ENCODE measurements at regions not wholly inside any gene's neighbourhood (a gene's known extent, or its start where the extent isn't known, plus 50 kb on each side); places are given as distances from the start of the nearest gene placed in this dataset.

DNA sequence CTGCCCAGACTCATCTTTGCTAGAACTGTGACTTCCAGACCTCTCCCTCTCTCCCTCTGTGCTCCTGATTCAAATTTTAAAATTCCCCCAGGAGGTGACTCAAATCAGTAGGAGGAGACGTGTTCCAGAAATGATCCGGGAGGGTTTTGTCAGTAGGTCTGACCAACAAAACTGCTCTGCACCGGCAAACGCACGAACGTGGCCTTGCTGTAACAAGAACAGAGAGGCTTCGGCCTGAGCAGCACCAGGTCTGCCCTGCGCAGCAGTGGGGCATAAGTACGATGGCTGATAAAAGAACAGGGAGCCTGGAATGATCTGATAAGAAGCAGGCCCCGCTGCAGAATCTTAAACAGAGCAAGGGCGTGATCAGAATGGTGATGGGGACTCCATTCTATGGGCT, 152.7 kb upstream of the AUTS2 start:
- TF ChIP-seq, protein P1, sequence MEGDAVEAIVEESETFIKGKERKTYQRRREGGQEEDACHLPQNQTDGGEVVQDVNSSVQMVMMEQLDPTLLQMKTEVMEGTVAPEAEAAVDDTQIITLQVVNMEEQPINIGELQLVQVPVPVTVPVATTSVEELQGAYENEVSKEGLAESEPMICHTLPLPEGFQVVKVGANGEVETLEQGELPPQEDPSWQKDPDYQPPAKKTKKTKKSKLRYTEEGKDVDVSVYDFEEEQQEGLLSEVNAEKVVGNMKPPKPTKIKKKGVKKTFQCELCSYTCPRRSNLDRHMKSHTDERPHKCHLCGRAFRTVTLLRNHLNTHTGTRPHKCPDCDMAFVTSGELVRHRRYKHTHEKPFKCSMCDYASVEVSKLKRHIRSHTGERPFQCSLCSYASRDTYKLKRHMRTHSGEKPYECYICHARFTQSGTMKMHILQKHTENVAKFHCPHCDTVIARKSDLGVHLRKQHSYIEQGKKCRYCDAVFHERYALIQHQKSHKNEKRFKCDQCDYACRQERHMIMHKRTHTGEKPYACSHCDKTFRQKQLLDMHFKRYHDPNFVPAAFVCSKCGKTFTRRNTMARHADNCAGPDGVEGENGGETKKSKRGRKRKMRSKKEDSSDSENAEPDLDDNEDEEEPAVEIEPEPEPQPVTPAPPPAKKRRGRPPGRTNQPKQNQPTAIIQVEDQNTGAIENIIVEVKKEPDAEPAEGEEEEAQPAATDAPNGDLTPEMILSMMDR (IDR thresholded peaks at IDR 0.05), result no peak
- TF ChIP-seq POLR2A (IDR thresholded peaks at IDR 0.05), result no peak
